ENCODE measurements at regions not wholly inside any gene's neighbourhood (a gene's known extent, or its start where the extent isn't known, plus 50 kb on each side); places are given as distances from the start of the nearest gene placed in this dataset.
"Not testable (repeated sequence)": the region's sequence is repeated elsewhere in the genome, so short reads cannot be mapped to it uniquely, and the experiment has no call there.

DNA sequence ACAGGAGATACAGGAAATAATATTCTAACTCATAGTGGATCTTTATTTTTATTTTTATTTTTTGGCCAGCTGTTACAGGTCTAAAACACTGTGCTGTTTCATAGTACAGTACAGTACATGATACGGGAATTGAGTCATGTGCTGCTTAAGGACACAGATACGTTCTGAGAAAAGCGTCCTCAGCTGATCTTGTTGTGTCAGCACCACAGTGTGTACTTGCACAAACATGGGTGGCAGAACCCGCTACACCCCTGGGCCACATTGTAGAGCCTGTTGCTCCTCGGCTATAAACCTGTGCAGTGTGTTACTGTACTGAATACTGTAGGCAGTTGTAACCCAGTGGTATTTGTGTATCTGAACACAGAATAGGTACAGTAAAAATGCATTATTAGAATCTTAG, 183.4 kb downstream of the OR4M2 start:
- Histone ChIP-seq H3K4me1 (ENCODE audit: control insufficient read depth, insufficient read depth, low read length, poor library complexity, severe bottlenecking) (no peaks in the 10 kb centered on the region), H3K9me3 (ENCODE audit: control insufficient read depth, low read length) (peaks cover 73% of the 10 kb centered on the region), H3K27ac (ENCODE audit: low read depth, low read length, severe bottlenecking) (no peak overlapping the region), H3K4me3 (ENCODE audit: extremely low read depth, insufficient read depth, low read length, poor library complexity, severe bottlenecking) (no peak overlapping the region), H3K36me3 (ENCODE audit: control insufficient read depth, insufficient read depth, low read length) (no peaks in the 10 kb centered on the region)
- 76% methylated on average over 5 of the region's 5 CpGs for WGBS, 2 experiments (ENCODE audit: insufficient coverage in 2 of 2)

DNA sequence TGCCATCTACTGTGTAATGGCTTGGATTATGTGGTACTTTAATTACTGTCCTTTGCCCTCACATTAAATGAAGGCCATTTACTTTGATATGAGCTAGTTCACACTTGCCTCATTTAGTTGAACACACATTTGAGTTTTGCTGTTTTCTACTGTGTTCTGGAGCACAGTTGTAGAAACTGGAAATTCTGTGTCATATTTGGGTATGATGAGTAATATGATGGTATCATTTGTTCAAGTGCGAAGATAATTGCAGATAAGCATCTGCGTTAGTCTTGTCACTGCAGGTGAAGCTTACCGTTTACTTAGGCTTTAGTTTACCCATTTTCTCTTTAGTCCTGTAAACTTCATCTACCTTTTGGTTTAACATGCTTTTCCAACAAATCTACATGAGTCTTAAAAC, 183.9 kb downstream of the OR4M2 start:
- 83% methylated on average over 3 of the region's 3 CpGs; no CpG with 5 or more reads in 1 of the 2 experiments for WGBS, 2 experiments (ENCODE audit: insufficient coverage in 2 of 2)

DNA sequence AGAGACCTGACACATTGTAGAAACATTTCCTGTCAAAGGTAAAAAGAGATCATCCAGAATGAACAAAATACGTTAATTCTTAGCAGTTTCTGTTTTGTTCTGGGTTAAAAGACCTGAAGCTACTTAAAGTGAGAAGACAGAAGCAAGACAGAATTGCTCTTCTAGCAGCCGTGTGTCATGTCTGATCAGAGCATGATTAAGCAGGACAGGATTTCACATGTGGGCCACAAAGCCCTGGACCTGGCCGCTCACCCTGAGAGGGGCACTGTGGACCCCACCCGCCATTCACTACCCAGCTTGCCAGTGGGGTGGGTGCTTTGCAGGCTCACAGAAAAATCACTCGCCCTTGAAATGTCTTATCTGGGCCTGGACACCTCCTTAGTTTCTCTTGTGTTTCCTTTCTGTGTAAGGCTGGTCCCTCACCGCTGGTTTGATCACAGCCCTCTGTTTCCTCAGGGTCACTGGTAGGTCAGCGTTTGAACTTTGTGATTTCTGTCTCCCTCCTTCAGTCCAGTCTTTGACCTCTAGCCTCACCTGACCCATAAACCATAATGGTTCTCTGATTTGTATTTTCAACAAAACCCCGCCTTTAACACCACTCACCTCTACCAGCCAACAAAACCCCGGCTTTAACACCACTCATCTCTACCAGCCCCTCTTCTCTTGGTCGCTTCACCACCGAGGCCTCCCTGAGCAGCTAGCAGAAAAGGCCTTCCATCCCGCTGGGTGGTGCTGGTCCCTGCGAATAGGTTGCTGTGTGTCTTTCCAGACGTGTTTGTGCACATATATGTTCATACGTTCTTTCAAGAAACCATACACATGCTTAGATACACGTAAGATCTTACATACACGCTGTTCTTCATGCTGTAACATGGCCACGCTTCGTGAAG, 185.0 kb downstream of the OR4M2 start:
- no peaks in the 10 kb centered on the region for H3K4me1 ChIP-seq (ENCODE audit: control insufficient read depth, insufficient read depth, low read length, poor library complexity, severe bottlenecking)
- no peaks in the 10 kb centered on the region for H3K36me3 ChIP-seq (ENCODE audit: control insufficient read depth, insufficient read depth, low read length)
- H3K9me3 ChIP-seq (ENCODE audit: control insufficient read depth, low read length), result peaks cover 69% of the 10 kb centered on the region
- WGBS, 2 experiments (ENCODE audit: insufficient coverage in 2 of 2), result 63 to 67% methylated on average over 19 of the region's 19 CpGs
- H3K27ac ChIP-seq (ENCODE audit: low read depth, low read length, severe bottlenecking), result no peak overlapping the region
- H3K4me3 ChIP-seq (ENCODE audit: extremely low read depth, insufficient read depth, low read length, poor library complexity, severe bottlenecking), result no peak overlapping the region

More for the DNA sequence above, 183.9 kb downstream of the OR4M2 start:
- not testable (repeated sequence) for H3K27ac ChIP-seq (ENCODE audit: low read depth, low read length, severe bottlenecking); H3K36me3 ChIP-seq (ENCODE audit: control insufficient read depth, insufficient read depth, low read length); H3K4me3 ChIP-seq (ENCODE audit: extremely low read depth, insufficient read depth, low read length, poor library complexity, severe bottlenecking); H3K4me1 ChIP-seq (ENCODE audit: control insufficient read depth, insufficient read depth, low read length, poor library complexity, severe bottlenecking)
- H3K9me3 ChIP-seq (ENCODE audit: control insufficient read depth, low read length), result peaks cover 73% of the 10 kb centered on the region

DNA sequence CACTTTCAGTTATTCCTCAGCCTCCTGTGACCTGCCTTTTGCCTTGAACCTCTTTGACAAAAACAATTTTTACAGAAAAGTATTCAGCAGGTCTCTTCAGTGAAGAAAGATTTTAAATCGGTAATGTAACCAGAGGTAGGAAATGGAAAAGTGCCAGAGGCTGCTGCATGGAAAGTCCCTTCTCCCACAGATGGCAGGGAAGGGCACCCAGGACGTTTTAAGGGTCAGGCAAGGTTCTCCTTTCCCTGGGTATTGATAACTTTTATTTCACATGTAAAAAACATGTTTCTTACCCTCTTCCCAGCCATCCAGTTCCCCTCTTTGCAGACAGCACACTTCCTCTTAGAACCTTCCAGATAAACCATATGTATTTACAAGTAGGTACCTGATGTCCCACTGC, 185.6 kb downstream of the OR4M2 start:
- Histone ChIP-seq H3K4me1 (ENCODE audit: control insufficient read depth, insufficient read depth, low read length, poor library complexity, severe bottlenecking) (no peaks in the 10 kb centered on the region), H3K27ac (ENCODE audit: low read depth, low read length, severe bottlenecking) (no peak overlapping the region), H3K4me3 (ENCODE audit: extremely low read depth, insufficient read depth, low read length, poor library complexity, severe bottlenecking) (no peak overlapping the region), H3K36me3 (ENCODE audit: control insufficient read depth, insufficient read depth, low read length) (no peaks in the 10 kb centered on the region), H3K9me3 (ENCODE audit: control insufficient read depth, low read length) (peaks cover 70% of the 10 kb centered on the region)
- 46 to 49% methylated on average over 2 of the region's 2 CpGs for WGBS, 2 experiments (ENCODE audit: insufficient coverage in 2 of 2)

DNA sequence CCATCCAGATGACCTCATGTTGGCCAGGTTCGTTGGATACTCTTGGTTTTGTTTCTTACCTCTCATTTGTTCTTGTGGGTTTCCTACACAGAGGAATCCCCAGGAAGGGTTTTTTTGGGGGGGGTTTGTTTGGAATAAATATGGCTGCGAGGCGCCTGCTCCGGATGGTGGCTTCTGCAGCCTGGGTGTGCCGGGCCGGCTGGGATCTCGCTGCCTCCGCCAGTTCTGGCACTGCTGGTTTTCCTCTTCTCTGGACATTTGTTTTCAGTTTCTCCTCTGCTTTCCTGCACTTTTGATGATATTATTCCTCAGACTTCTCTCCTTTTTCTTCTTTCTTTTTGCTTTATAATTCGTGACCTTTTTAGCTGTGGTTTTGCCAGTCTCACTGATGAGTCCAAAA, 187.4 kb downstream of the OR4M2 start:
- Histone ChIP-seq H3K4me1 (ENCODE audit: control insufficient read depth, insufficient read depth, low read length, poor library complexity, severe bottlenecking) (no peaks in the 10 kb centered on the region), H3K27ac (ENCODE audit: low read depth, low read length, severe bottlenecking) (no peak overlapping the region), H3K4me3 (ENCODE audit: extremely low read depth, insufficient read depth, low read length, poor library complexity, severe bottlenecking) (no peak overlapping the region), H3K36me3 (ENCODE audit: control insufficient read depth, insufficient read depth, low read length) (no peaks in the 10 kb centered on the region), H3K9me3 (ENCODE audit: control insufficient read depth, low read length) (peaks cover 80% of the 10 kb centered on the region)
- 81 to 90% methylated on average over 9 of the region's 9 CpGs for WGBS, 2 experiments (ENCODE audit: insufficient coverage in 2 of 2)

DNA sequence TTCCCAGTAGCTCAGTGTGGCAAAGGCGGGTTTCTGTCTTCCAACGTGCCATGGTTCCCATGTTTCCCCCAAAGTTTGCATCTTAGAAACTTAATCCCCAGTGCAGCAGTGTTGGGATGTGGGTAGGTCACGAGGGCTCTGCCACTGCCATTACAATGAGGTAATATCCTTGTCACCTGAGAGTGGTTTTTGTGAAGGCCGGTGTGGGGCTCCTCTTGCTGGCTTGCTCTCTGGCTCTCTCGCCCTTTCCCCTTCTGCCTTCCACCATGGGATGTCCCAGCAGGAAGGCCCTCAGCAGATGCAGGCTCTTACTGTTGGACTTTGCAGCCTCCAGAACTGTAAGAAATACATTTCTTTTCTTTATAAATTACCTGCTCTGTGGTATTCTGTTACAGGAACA, 187.9 kb downstream of the OR4M2 start:
- H3K4me3 ChIP-seq (ENCODE audit: extremely low read depth, insufficient read depth, low read length, poor library complexity, severe bottlenecking); H3K4me1 ChIP-seq (ENCODE audit: control insufficient read depth, insufficient read depth, low read length, poor library complexity, severe bottlenecking); H3K36me3 ChIP-seq (ENCODE audit: control insufficient read depth, insufficient read depth, low read length); H3K27ac ChIP-seq (ENCODE audit: low read depth, low read length, severe bottlenecking): not testable (repeated sequence)
- 52 to 80% methylated on average over 5 of the region's 5 CpGs for WGBS, 2 experiments (ENCODE audit: insufficient coverage in 2 of 2)
- H3K9me3 ChIP-seq (ENCODE audit: control insufficient read depth, low read length), result peaks cover 79% of the 10 kb centered on the region

DNA sequence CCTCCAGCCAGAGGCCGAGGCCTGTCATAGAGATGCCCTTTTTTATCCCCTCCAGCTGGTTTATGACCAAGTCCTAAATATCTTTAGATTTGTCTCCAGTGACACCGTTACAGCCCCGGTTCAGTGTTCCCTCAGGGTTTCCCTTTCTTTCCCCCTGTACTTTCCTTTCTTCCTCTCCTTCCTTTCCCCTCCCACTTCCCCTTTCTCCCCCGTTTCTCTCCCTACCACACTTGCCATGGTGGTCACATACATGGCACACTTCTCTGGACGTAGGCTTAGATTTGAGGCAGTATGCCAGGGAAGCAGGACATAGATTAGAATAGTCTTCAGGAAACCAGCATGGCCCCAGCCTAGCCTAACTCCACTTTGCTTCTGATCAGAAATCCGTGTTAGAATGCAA, 188.3 kb downstream of the OR4M2 start:
- peaks cover 77% of the 10 kb centered on the region for H3K9me3 ChIP-seq (ENCODE audit: control insufficient read depth, low read length)
- 50 to 64% methylated on average over 6 of the region's 6 CpGs for WGBS, 2 experiments (ENCODE audit: insufficient coverage in 2 of 2)
- H3K27ac ChIP-seq (ENCODE audit: low read depth, low read length, severe bottlenecking); H3K4me1 ChIP-seq (ENCODE audit: control insufficient read depth, insufficient read depth, low read length, poor library complexity, severe bottlenecking); H3K4me3 ChIP-seq (ENCODE audit: extremely low read depth, insufficient read depth, low read length, poor library complexity, severe bottlenecking); H3K36me3 ChIP-seq (ENCODE audit: control insufficient read depth, insufficient read depth, low read length): not testable (repeated sequence)

DNA sequence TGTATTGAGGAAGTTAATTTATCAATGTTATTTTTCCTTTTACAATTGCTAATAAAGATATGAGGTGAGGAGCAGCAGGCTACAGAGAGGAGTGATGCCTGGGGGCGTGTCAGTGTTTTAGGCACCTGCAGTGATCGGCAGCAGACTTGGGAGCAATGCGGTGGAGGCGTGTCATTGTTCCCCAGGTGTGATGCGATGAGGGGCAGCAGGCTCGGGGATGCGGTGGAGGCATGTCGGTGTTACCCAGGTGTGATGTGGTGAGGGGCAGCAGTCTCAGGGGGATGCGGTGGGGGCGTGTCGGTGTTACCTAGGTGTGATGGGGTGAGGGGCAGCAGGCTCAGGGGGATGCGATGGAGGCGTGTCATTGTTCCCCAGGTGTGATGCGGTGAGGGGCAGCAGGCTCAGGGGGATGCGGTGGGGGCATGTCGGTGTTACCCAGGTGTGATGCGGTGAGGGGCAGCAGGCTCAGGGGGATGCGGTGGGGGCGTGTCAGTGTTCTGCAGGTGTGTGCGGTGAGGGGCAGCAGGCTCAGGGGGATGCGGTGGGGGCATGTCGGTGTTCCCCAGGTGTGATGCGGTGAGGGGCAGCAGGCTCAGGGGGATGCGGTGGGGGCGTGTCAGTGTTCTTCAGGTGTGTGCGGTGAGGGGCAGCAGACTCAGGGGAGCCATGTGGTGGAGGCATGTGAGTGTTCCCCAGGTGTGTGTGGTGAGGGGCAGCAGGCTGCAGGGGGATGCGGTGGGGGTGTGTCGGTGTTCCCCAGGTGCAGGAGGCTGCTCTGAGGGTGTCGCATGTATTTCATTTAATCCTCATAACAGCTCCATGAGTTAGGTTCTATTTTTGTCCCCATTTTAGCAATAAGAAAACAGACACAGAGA, 186.2 kb upstream of the GOLGA6L22 start:
- H3K9me3 ChIP-seq (ENCODE audit: control insufficient read depth, low read length), result peaks cover 83% of the 10 kb centered on the region

DNA sequence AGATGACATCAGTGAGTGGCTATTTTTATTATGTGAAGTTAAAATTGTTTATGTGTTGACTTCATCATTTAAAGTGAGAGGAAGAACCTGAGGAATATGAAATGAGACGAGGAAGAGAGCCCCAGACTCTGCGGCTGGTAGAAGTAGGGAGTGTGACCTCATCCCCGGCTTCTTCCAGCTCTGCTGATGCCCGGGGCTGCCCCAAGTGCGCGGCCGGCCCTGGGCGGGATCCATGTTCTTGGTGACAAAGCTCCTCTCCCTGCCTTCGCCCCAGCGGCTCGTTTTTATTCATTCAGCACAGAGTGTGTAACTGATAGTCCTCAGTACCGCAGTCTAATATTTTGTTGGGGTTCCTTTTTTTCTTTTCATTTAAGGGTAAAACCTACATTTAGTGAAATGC, 185.5 kb upstream of the GOLGA6L22 start:
- H3K36me3 ChIP-seq (ENCODE audit: control insufficient read depth, insufficient read depth, low read length); H3K4me1 ChIP-seq (ENCODE audit: control insufficient read depth, insufficient read depth, low read length, poor library complexity, severe bottlenecking); H3K4me3 ChIP-seq (ENCODE audit: extremely low read depth, insufficient read depth, low read length, poor library complexity, severe bottlenecking); H3K27ac ChIP-seq (ENCODE audit: low read depth, low read length, severe bottlenecking): not testable (repeated sequence)
- 81 to 90% methylated on average over 8 to 11 of the region's 12 CpGs for WGBS, 2 experiments (ENCODE audit: insufficient coverage in 2 of 2)
- peaks cover 78% of the 10 kb centered on the region for H3K9me3 ChIP-seq (ENCODE audit: control insufficient read depth, low read length)

More for the DNA sequence above, 186.2 kb upstream of the GOLGA6L22 start:
- not testable (repeated sequence) for H3K36me3 ChIP-seq (ENCODE audit: control insufficient read depth, insufficient read depth, low read length); H3K4me3 ChIP-seq (ENCODE audit: extremely low read depth, insufficient read depth, low read length, poor library complexity, severe bottlenecking); H3K27ac ChIP-seq (ENCODE audit: low read depth, low read length, severe bottlenecking); H3K4me1 ChIP-seq (ENCODE audit: control insufficient read depth, insufficient read depth, low read length, poor library complexity, severe bottlenecking)
- 88 to 94% methylated on average over 23 of the region's 29 CpGs for WGBS, 2 experiments (ENCODE audit: insufficient coverage in 2 of 2)

DNA sequence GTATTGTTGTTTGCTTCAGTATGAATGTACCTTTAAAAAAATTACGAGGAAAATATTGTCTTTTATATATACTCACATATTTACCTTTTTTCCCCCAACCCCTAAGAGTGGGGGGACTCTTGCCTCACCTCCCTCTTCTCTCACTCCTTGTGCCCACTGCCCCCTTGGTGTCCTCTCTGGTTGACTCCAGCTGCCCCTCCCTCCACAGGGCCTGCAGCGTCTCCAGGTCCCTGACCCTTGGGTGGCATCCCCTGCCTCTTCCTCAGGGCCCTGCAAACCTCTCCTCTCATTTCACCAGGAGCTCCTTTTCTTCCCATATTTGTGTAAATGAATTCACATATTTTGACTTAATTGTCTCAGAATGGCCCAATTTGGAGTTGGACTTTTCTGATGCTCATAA, 184.3 kb upstream of the GOLGA6L22 start:
- not testable (repeated sequence) for H3K4me3 ChIP-seq (ENCODE audit: extremely low read depth, insufficient read depth, low read length, poor library complexity, severe bottlenecking); H3K4me1 ChIP-seq (ENCODE audit: control insufficient read depth, insufficient read depth, low read length, poor library complexity, severe bottlenecking); H3K36me3 ChIP-seq (ENCODE audit: control insufficient read depth, insufficient read depth, low read length); H3K27ac ChIP-seq (ENCODE audit: low read depth, low read length, severe bottlenecking)
- peaks cover 76% of the 10 kb centered on the region for H3K9me3 ChIP-seq (ENCODE audit: control insufficient read depth, low read length)
- 80% methylated on average over 1 of the region's 2 CpGs for WGBS, 2 experiments (ENCODE audit: insufficient coverage in 2 of 2)
